ENCODE measurements at regions not wholly inside any gene's neighbourhood (a gene's known extent, or its start where the extent isn't known, plus 50 kb on each side); places are given as distances from the start of the nearest gene placed in this dataset.

- TF ChIP-seq ZNF30 (CRISPR knock-in tag; IDR thresholded peaks at IDR 0.05) (no peak; the same call in 1 of the 2 replicates), MAZ (IDR thresholded peaks at IDR 0.05; ENCODE audit: borderline replicate concordance, low read depth, low read length) (peak; percentile 83; the same call in 1 of the 2 replicates), MAZ (CRISPR knock-in tag; IDR thresholded peaks at IDR 0.05; ENCODE audit: low read depth) (peak; percentile 87; the same call in 1 of the 2 replicates), MEF2D (CRISPR knock-in tag; IDR thresholded peaks at IDR 0.05) (peak; percentile 83), ZSCAN21 (CRISPR knock-in tag; IDR thresholded peaks at IDR 0.05; ENCODE audit: borderline replicate concordance) (peak; percentile 72; the same call in 1 of the 2 replicates), TFDP2 (CRISPR knock-in tag; IDR thresholded peaks at IDR 0.05) (peak; percentile 49; the same call in 1 of the 2 replicates), ZNF775 (CRISPR knock-in tag; IDR thresholded peaks at IDR 0.05; ENCODE audit: borderline replicate concordance) (peak; percentile 50; the same call in 1 of the 2 replicates), TEAD2 (CRISPR knock-in tag; IDR thresholded peaks at IDR 0.05) (no peak), ZNF572 (CRISPR knock-in tag; IDR thresholded peaks at IDR 0.05) (no peak), ZNF44 (CRISPR knock-in tag; IDR thresholded peaks at IDR 0.05) (peak; percentile 12; the same call in 1 of the 2 replicates), ZNF274 (CRISPR knock-in tag; IDR thresholded peaks at IDR 0.05) (peak; percentile 86), GPBP1L1 (CRISPR knock-in tag; IDR thresholded peaks at IDR 0.05) (no peak), JUND (CRISPR knock-in tag; IDR thresholded peaks at IDR 0.05) (0 out of 2 replicates have a peak, but pooled peaks have one; percentile 35), NFYC (CRISPR knock-in tag; IDR thresholded peaks at IDR 0.05) (peak; percentile 43; the same call in 1 of the 2 replicates), TBX2 (CRISPR knock-in tag; IDR thresholded peaks at IDR 0.05; ENCODE audit: borderline replicate concordance) (peak; percentile 85)
- TF ChIP-seq, protein P1, sequence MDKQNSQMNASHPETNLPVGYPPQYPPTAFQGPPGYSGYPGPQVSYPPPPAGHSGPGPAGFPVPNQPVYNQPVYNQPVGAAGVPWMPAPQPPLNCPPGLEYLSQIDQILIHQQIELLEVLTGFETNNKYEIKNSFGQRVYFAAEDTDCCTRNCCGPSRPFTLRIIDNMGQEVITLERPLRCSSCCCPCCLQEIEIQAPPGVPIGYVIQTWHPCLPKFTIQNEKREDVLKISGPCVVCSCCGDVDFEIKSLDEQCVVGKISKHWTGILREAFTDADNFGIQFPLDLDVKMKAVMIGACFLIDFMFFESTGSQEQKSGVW (CRISPR knock-in tag; IDR thresholded peaks at IDR 0.05; ENCODE audit: borderline replicate concordance) = no peak
- TF ChIP-seq, protein P2, sequence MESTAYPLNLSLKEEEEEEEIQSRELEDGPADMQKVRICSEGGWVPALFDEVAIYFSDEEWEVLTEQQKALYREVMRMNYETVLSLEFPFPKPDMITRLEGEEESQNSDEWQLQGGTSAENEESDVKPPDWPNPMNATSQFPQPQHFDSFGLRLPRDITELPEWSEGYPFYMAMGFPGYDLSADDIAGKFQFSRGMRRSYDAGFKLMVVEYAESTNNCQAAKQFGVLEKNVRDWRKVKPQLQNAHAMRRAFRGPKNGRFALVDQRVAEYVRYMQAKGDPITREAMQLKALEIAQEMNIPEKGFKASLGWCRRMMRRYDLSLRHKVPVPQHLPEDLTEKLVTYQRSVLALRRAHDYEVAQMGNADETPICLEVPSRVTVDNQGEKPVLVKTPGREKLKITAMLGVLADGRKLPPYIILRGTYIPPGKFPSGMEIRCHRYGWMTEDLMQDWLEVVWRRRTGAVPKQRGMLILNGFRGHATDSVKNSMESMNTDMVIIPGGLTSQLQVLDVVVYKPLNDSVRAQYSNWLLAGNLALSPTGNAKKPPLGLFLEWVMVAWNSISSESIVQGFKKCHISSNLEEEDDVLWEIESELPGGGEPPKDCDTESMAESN (CRISPR knock-in tag; conservative IDR thresholded peaks at IDR 0.05) = peak; percentile 73; the same call in 1 of the 2 replicates
- TF ChIP-seq, protein P3, sequence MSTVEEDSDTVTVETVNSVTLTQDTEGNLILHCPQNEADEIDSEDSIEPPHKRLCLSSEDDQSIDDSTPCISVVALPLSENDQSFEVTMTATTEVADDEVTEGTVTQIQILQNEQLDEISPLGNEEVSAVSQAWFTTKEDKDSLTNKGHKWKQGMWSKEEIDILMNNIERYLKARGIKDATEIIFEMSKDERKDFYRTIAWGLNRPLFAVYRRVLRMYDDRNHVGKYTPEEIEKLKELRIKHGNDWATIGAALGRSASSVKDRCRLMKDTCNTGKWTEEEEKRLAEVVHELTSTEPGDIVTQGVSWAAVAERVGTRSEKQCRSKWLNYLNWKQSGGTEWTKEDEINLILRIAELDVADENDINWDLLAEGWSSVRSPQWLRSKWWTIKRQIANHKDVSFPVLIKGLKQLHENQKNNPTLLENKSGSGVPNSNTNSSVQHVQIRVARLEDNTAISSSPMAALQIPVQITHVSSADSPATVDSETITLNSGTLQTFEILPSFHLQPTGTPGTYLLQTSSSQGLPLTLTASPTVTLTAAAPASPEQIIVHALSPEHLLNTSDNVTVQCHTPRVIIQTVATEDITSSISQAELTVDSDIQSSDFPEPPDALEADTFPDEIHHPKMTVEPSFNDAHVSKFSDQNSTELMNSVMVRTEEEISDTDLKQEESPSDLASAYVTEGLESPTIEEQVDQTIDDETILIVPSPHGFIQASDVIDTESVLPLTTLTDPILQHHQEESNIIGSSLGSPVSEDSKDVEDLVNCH (CRISPR knock-in tag; IDR thresholded peaks at IDR 0.05) = no peak
- TF ChIP-seq, protein P4, sequence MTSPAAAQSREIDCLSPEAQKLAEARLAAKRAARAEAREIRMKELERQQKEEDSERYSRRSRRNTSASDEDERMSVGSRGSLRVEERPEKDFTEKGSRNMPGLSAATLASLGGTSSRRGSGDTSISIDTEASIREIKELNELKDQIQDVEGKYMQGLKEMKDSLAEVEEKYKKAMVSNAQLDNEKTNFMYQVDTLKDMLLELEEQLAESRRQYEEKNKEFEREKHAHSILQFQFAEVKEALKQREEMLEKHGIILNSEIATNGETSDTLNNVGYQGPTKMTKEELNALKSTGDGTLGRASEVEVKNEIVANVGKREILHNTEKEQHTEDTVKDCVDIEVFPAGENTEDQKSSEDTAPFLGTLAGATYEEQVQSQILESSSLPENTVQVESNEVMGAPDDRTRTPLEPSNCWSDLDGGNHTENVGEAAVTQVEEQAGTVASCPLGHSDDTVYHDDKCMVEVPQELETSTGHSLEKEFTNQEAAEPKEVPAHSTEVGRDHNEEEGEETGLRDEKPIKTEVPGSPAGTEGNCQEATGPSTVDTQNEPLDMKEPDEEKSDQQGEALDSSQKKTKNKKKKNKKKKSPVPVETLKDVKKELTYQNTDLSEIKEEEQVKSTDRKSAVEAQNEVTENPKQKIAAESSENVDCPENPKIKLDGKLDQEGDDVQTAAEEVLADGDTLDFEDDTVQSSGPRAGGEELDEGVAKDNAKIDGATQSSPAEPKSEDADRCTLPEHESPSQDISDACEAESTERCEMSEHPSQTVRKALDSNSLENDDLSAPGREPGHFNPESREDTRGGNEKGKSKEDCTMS (CRISPR knock-in tag; conservative IDR thresholded peaks at IDR 0.05) = no peak
Measured at GRCh38 chr2:120552800-120553481, 182.7 kb upstream of the GLI2 start (continued).
